ENCODE measurements at regions not wholly inside any gene's neighbourhood (a gene's known extent, or its start where the extent isn't known, plus 50 kb on each side); places are given as distances from the start of the nearest gene placed in this dataset.

DNA sequence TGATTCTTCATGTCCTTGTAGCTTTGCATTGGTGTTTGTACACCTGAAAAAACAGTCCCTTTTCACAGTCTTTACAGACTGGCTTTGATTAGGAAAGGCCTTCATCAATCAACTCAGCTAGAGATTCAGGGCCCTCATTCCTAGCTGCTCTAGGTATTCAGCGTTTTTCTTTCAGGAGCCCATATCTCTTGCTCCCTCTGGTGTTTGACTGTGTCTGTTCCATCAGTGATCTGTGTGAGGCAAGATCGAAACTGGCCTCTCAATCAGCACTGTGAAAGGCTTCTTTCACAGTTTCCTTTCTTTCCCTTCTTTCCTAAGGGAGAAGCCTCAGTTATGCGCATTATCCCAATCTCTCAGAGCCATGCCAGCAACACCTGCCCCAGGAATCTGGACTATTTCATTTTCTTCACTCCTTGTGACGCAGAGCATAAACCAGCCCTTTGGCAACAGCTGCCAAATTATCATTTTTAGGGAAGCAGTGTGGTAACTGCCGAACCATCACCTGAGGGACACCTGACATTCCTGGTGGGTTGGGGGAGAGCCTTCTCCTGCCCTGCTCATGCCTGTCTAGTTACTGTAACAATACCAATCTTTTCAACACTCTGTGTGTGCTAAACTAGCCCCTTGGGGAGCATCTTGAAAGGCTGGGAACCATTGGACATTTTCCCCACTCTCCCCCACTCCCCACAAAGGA is 75.7 kb upstream of the CCDC71L start:
- H3K27ac ChIP-seq (ENCODE audit: low read depth, low read length) = no peak overlapping the region
- H3K36me3 ChIP-seq (ENCODE audit: control insufficient read depth, insufficient read depth, low read length) = no peaks in the 10 kb centered on the region
- Mint-ChIP-seq H3K9me3 (peaks cover 6% of the 10 kb centered on the region), H3K27ac (peak overlapping the region; percentile 88), H3K36me3 (ENCODE audit: low read depth) (no peaks in the 10 kb centered on the region), H3K4me3 (no peak overlapping the region), H3K4me1 (peaks cover 5% of the 10 kb centered on the region), H3K27me3 (ENCODE audit: insufficient read depth) (no peaks in the 10 kb centered on the region)
- H3K9ac ChIP-seq (ENCODE audit: extremely low read depth, low read length, poor library complexity, severe bottlenecking) = no peak overlapping the region
- H3K27me3 ChIP-seq (ENCODE audit: control insufficient read depth, insufficient read depth, low read length, poor library complexity, severe bottlenecking) = no peaks in the 10 kb centered on the region
- no peak overlapping the region for H3K4me3 ChIP-seq (ENCODE audit: low read length)
- H3K9me3 ChIP-seq (ENCODE audit: control insufficient read depth, low read length) = peaks cover 10% of the 10 kb centered on the region
- no peaks in the 10 kb centered on the region for H3K4me1 ChIP-seq (ENCODE audit: control insufficient read depth, insufficient read depth, low read length)
- TF ChIP-seq, protein P1, sequence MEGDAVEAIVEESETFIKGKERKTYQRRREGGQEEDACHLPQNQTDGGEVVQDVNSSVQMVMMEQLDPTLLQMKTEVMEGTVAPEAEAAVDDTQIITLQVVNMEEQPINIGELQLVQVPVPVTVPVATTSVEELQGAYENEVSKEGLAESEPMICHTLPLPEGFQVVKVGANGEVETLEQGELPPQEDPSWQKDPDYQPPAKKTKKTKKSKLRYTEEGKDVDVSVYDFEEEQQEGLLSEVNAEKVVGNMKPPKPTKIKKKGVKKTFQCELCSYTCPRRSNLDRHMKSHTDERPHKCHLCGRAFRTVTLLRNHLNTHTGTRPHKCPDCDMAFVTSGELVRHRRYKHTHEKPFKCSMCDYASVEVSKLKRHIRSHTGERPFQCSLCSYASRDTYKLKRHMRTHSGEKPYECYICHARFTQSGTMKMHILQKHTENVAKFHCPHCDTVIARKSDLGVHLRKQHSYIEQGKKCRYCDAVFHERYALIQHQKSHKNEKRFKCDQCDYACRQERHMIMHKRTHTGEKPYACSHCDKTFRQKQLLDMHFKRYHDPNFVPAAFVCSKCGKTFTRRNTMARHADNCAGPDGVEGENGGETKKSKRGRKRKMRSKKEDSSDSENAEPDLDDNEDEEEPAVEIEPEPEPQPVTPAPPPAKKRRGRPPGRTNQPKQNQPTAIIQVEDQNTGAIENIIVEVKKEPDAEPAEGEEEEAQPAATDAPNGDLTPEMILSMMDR (conservative IDR thresholded peaks at IDR 0.05) = peak; percentile 84
- DNase-seq = peak; percentile 78
- 10 to 57% methylated on average over 2 to 5 of the region's 5 CpGs for WGBS, 2 experiments (ENCODE audit: insufficient coverage in 1 of 2, insufficient read length in 1 of 2)

DNA sequence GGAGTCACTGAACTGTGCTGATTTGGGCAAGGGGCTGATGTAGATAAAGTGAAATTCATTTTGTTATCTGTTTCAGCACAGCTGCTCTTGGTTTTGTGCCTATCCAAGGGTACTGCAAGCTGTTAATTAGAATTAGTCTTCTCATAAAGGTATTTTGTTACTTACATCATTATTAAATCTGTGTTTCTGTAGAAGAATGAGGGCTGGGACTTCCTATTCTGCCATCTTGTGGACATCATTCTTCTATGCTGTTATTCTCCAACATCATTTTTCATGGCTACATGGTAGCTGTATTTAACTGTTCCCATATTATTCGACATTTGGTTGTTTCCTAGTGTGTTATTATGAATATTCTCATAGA is 76.2 kb upstream of the CCDC71L start:
- Histone ChIP-seq H3K9ac (ENCODE audit: extremely low read depth, low read length, poor library complexity, severe bottlenecking) (no peak overlapping the region), H3K9me3 (ENCODE audit: control insufficient read depth, low read length) (peaks cover 10% of the 10 kb centered on the region), H3K4me3 (ENCODE audit: low read length) (no peak overlapping the region), H3K36me3 (ENCODE audit: control insufficient read depth, insufficient read depth, low read length) (no peaks in the 10 kb centered on the region), H3K27me3 (ENCODE audit: control insufficient read depth, insufficient read depth, low read length, poor library complexity, severe bottlenecking) (no peaks in the 10 kb centered on the region), H3K4me1 (ENCODE audit: control insufficient read depth, insufficient read depth, low read length) (no peaks in the 10 kb centered on the region), H3K27ac (ENCODE audit: low read depth, low read length) (no peak overlapping the region)
- Mint-ChIP-seq H3K9me3 (peaks cover 6% of the 10 kb centered on the region), H3K4me3 (no peak overlapping the region), H3K36me3 (ENCODE audit: low read depth) (no peaks in the 10 kb centered on the region), H3K27me3 (ENCODE audit: insufficient read depth) (no peaks in the 10 kb centered on the region), H3K4me1 (peaks cover 5% of the 10 kb centered on the region), H3K27ac (peak overlapping the region; percentile 88)
- TF ChIP-seq, protein P1 (conservative IDR thresholded peaks at IDR 0.05) = peak; percentile 48
- DNase-seq = no peak
- no CpG with 5 or more reads among the region's 1 CpG for WGBS, 2 experiments (ENCODE audit: insufficient coverage in 1 of 2, insufficient read length in 1 of 2)

DNA sequence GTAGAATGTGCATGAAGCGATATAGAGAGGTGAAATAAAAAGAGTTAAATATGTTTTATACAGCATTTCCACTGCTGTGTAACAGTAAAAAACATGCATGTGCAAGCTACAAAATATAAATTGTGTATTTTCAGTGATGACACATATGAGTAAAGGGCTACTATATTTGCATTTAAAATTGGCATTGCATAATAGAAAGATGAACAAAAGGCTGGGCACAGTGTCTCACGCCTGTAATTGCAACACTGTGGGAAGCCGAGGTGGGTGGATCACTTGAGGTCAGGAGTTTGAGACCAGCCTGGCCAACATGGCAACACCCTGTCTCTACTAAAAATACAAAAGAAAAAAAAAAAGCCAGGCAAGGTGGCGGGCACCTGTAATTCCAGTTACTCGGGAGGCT is 79.8 kb upstream of the CCDC71L start:
- no peak overlapping the region for H3K27ac Mint-ChIP-seq
- peaks cover 4% of the 10 kb centered on the region for H3K9me3 Mint-ChIP-seq
- Histone ChIP-seq H3K9ac (ENCODE audit: extremely low read depth, low read length, poor library complexity, severe bottlenecking) (no peak overlapping the region), H3K27me3 (ENCODE audit: control insufficient read depth, insufficient read depth, low read length, poor library complexity, severe bottlenecking) (no peaks in the 10 kb centered on the region), H3K4me3 (ENCODE audit: low read length) (no peak overlapping the region), H3K4me1 (ENCODE audit: control insufficient read depth, insufficient read depth, low read length) (no peaks in the 10 kb centered on the region), H3K9me3 (ENCODE audit: control insufficient read depth, low read length) (peaks cover 4% of the 10 kb centered on the region), H3K27ac (ENCODE audit: low read depth, low read length) (no peak overlapping the region), H3K36me3 (ENCODE audit: control insufficient read depth, insufficient read depth, low read length) (no peaks in the 10 kb centered on the region)
- no peak overlapping the region for H3K4me3 Mint-ChIP-seq
- no peaks in the 10 kb centered on the region for H3K27me3 Mint-ChIP-seq (ENCODE audit: insufficient read depth)
- 80 to 96% methylated on average over 1 to 5 of the region's 5 CpGs for WGBS, 2 experiments (ENCODE audit: insufficient coverage in 1 of 2, insufficient read length in 1 of 2)
- TF ChIP-seq, protein P1 (conservative IDR thresholded peaks at IDR 0.05) = no peak
- H3K36me3 Mint-ChIP-seq (ENCODE audit: low read depth) = no peaks in the 10 kb centered on the region
- H3K4me1 Mint-ChIP-seq = peaks cover 5% of the 10 kb centered on the region
- no peak for DNase-seq
